GM21447 (cell line): ENCODE measurements at regions not wholly inside any gene's neighbourhood (a gene's known extent, or its start where the extent isn't known, plus 50 kb on each side); places are given as distances from the start of the nearest gene placed in this dataset.

Experiments used
- ATAC-seq: cut with Tn5 transposase; IDR thresholded peaks from one replicate; pipeline ENCODE4 v1.9.1; 2021; ENCODE audit not compliant: unreplicated experiment

GRCh38 chr9:96183751-96184150 lies 118.2 kb downstream of the HSD17B3 start:
- ATAC-seq, result no peak

GRCh38 chr9:96178153-96178552 lies 123.8 kb downstream of the HSD17B3 start:
- no peak for ATAC-seq

- ATAC-seq, result no peak
Observed at GRCh38 chr9:96177719-96178028, 124.3 kb downstream of the HSD17B3 start.

- no peak for ATAC-seq
Observed at GRCh38 chr9:96177005-96177718, 124.8 kb downstream of the HSD17B3 start.

GRCh38 chr9:96175796-96176195 lies 126.2 kb downstream of the HSD17B3 start:
- ATAC-seq, result no peak

DNA sequence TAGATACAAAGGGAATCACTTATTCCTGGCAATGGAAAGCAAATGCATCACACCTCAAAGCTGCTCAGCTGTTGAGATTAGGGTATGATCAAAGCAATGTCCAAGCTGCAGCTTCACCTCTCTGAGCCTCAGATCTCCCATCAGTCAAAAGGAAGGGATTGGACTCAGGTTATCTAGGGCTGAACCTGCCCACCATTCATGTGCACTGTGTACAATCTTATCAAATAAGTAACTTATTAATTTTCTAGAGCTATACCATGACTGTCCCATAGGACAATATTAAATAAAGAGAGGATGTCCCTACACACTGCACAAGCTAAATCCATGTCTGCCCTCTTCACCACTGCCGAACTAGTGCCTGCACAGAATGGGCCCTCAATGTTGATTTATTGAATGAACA lies 127.0 kb downstream of the HSD17B3 start:
- ATAC-seq, result no peak

DNA sequence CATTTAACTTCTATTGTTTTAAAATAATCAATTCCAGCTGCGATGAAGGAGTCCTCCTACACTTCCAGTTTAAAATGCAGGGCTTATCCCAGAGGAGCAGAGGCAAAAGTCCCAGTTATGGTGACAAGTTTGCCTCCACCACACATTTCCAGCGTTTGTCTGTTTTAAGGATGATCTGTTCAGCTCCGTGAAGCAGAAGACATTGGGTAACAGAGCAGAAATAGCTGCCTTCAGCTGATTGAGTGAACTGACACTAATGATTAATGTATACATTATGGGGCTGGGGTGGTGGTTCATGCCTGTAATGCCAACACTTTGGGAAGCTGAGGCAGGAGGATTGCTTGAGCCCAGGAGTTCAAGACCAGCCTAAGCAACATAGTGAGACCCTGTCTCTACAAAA lies 127.6 kb downstream of the HSD17B3 start:
- ATAC-seq, result no peak

DNA sequence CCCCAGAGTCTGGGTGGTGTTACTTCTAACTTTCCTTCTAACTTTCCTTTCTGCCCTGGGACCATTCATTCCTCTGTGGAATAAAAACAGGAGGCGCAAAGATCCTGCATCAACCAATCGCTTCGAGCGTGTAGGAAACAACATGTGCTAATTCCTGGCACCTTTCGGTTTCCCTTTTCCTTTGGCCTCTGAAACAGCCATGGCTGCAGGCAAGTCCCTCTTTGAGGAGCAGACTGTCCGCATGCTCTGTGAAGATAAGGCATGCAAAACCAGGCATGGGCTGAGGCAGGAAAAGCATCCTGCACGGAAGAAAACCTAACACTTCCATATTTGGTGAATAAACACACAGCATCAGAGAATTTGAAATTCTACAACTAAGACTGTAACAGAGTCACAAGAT lies 128.3 kb downstream of the HSD17B3 start:
- no peak for ATAC-seq

- no peak for ATAC-seq
Observed at GRCh38 chr9:96172797-96173196, 129.2 kb downstream of the HSD17B3 start.

GRCh38 chr9:96171728-96172127 lies 130.2 kb downstream of the HSD17B3 start:
- no peak for ATAC-seq

DNA sequence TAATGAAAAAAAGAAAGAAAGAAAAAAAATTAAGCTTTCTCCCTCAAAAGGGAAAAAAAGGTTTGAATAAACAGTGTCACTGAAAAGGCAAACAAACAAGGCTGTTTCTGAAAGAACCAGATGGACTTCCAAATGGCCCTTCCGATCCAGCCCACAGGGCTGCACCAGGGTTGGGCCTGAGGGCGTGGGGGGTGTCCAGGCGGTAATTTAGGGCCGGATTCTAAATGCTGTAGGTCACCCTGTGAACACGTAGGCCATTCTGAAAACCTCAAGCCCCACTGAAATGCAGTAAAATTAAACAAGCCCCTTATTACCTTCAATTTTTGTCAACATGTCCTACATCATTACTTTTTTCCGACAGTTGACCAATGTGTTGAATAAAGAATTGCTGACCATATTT lies 132.1 kb downstream of the HSD17B3 start:
- no peak for ATAC-seq

- ATAC-seq, result no peak
Observed at GRCh38 chr9:96169484-96169883, 132.5 kb downstream of the HSD17B3 start.

DNA sequence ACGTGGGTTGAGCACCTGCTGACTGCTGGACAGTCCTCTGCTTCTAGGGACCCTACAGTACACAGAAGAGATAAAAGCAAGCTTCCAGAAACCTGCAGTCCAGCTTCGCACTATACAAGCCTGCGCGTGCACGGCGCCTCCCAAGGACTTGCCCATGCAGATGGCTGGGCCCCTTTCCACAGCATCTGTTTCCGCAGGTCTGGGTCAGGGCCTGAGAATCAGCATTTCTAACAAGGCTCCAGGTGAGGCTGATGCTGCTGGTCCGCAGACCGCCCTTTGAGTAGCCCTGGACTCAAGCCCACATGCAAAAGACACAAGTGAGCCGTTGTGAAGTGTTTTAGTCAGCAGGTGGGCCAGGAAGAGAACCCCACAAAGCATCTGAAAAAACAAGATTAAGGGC lies 133.1 kb downstream of the HSD17B3 start:
- ATAC-seq, result no peak

- ATAC-seq, result no peak
Observed at GRCh38 chr9:96167011-96167410, 135.0 kb downstream of the HSD17B3 start.

GRCh38 chr9:96164268-96164683 lies 137.7 kb downstream of the HSD17B3 start:
- ATAC-seq, result no peak

GRCh38 chr9:96163712-96164111 lies 138.3 kb downstream of the HSD17B3 start:
- no peak for ATAC-seq

DNA sequence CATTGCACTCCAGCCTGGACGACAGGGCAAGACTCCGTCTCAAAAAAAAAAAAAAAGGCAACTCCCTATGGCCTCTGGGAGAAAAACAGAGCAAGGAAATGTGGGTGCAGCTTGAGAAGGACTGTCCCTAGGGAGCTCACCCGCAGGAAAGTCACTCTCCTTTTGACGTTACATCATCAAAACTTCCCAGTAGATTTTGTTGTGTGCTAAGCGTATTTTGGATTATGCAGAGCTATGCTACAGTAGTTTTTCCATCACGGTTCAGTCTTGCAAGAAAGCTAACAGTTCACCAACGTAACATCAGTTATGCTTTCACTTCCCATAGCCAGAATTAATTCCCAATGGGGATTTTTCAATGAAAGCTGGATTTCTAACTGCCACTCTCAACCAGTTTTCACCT lies 138.8 kb downstream of the HSD17B3 start:
- ATAC-seq, result no peak

DNA sequence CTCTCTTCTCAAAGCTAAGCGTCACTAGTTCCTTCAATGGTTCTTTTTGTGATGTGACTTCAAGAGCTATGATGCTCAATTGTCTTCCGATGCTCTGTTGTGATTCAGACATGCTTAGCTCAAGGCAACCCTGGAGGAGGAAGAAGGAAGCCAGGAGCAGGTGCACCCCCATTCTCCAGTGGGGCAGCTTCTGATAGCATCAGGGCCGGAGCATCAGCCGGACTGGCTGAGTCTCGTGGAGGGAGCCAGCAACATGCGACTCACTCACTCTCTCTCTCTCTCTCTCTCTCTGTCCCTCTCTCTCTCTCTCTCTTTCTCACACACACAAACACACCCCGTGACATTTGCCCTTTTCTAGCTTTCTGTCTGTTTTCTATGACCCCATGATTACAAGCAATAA lies 140.2 kb downstream of the HSD17B3 start:
- no peak for ATAC-seq

GRCh38 chr9:96160866-96161265 lies 141.1 kb downstream of the HSD17B3 start:
- ATAC-seq, result no peak

DNA sequence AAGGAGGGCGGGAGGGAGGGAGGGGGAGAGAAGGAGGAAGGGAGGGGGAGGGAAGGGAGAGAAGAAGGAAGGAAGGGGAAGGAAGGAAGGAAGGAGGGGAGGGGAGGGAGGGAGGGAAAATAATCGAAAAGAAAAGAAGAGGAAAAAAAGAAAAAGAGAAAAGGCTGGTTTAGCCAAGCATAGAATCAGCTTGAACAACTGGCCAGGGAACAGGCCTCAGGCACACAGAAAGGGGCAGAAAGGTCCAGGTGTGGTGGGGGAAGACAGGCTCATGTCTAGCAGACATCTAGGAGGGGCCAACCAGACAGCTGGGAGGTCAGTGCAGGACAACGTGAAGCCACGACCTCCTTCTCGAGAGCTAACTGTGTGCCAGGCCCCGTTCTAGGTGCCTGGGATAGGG lies 141.8 kb downstream of the HSD17B3 start:
- ATAC-seq, result no peak

DNA sequence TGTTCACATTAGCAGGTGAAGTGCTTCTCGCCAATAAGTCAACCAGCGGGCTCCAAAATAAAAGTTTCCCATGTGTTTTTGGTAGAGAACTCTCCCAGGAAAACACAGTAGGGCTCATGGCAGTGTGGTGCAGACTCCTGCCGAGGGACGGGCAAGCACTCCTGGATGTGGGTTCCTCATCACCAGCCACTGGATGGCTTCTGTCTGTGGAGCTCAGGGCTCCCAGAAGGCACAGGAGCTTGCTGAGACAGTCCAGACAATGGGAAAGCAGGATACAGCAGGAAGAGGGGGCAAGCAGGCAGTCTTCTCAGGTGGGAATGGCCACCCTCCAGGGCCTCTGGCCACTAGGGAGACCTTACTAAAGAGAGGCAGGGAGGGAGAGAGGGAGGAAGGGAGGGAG lies 142.4 kb downstream of the HSD17B3 start:
- ATAC-seq, result no peak

DNA sequence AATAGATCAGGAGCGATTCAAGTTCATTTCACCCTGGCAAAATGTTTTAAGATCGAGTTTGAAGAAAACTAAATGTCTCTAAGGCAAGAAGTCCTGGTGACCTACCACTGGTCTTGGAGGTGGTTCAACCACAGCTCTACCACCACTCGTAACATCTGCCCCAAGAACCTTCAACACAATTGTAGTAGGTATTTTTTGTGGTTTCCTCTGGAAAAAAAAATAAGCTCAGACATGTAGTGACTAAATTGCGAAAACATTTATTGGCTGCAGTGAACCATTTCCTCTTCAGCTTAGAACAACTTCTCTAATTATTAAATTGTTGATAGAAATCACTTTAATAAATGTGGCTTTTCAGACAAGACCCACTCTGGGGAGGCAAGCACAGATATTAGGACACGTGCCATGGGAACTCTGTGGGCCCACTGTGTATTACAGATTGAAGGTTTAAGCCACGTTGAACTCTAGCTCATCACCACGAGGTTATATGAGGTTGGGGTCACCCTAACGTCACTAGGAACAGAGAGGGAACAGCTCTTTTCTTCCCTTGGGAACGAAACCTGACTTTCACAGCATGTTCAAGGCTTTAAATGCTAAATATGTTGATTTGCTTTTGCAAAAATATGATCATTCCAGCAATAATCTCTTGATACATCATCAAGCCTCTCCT lies 142.9 kb downstream of the HSD17B3 start:
- no peak for ATAC-seq

- ATAC-seq, result no peak
Observed at GRCh38 chr9:96158147-96158546, 143.8 kb downstream of the HSD17B3 start.
